GM19438 (cell line): ENCODE measurements at regions not wholly inside any gene's neighbourhood (a gene's known extent, or its start where the extent isn't known, plus 50 kb on each side); places are given as distances from the start of the nearest gene placed in this dataset.
"Not testable (repeated sequence)": the region's sequence is repeated elsewhere in the genome, so short reads cannot be mapped to it uniquely, and the experiment has no call there.

Experiments
- ATAC-seq: cut with Tn5 transposase; IDR thresholded peaks from one replicate; pipeline ENCODE4 v1.9.1; 2021; ENCODE audit warnings: low read depth; ENCODE audit not compliant: unreplicated experiment

- no peak for ATAC-seq
Measured at GRCh38 chr3:28575746-28576613, 227.4 kb upstream of the AZI2 start.

GRCh38 chr3:28576614-28577200 is 228.1 kb upstream of the AZI2 start:
- ATAC-seq = no peak

GRCh38 chr3:28577941-28578500 is 229.4 kb upstream of the AZI2 start:
- ATAC-seq = no peak

DNA sequence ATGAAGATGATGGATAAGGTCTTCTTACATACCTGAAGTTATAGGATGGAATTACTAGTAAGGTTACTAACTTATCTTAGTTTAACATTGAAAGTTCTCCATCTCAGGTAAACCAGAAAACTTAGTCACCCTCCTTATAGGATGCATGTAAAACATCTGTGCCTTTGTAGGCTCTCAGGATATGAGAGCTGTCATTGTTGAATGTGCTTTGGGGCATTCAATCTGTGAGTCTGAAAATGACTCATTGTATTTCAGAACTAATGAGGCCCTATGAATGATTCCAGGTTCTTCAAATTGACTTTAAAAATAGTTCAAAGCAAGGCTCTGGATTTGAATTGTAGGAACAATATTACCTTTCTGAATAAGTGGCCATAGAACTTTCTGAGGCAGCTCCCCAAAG is 237.7 kb upstream of the AZI2 start:
- ATAC-seq = no peak

DNA sequence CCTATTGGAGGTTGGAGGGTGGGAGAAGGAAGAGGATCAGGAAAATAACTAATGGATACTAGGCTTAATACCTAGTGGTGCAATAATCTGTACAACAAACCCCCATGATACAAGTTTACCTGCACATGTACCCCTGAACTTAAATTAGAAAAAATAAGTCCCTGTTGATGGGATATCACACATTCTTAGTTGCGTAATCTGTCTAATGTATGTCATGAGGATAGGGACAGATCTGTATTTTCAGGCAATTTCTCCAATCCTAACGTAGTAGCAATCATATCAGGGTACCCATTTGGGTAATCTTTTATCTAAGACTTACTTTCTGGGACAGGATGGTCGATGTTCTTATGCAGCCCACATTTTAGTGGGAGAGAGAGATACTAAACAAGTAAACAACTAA is 239.1 kb upstream of the AZI2 start:
- no peak for ATAC-seq

- ATAC-seq = no peak
Measured at GRCh38 chr3:28590216-28590615, 241.6 kb upstream of the AZI2 start.

DNA sequence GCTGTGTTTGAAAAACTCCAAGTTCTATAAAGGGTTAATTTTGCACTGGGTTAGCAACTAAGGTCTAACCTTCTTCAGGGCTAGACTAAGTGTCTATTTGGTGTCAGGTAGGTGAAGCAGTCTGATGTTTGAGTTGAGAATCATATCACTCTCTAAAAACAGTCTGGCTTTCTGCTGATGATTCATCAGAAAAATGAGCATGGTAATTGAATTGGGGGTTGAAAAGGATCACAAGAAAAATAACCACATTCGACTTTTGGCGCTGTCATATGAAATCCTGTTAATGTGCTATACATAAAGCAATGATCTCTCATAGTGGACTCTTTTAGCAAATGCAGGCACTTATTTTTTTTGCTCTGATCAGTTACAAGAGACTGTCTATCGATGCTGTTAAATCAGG is 242.2 kb upstream of the AZI2 start:
- ATAC-seq = no peak

GRCh38 chr3:28595372-28595771 is 246.7 kb upstream of the AZI2 start:
- ATAC-seq = no peak

DNA sequence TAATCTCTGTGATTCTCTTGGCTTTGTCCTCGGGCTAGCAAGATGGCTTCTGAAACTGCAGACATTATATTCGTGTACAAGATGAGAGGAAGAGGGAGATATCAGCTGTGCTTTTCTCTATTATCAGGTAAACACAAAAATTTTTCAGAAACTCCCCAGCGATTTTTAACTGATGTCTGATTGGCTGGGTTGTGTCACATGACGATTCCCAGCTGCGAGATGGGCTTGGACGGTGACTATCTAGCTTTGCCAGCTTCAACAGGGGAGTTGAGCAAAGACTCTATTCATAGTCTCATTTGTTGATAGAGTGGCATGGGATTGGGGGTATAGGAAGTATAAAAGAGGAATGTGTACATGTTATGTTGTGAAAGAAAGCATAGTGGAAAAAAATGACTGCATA is 248.8 kb upstream of the AZI2 start:
- no peak for ATAC-seq

DNA sequence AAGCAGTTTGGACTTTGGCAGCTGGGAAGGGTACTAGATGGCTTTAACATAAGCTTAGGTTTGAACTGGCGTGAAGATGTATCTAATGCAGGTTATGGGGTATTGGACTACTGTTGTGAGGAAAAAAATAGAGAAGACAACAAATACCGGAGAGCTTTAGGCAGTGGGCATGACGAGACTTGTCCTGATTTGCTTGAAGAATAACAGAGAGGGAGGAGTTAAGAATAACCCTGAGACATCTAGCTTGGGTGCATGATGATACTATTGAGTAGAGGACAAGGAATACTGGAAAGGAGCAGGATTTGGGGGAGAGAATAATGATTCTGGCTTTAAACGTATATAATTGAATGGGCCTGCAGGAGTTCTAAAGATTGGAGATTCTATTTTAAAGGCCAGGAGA is 249.5 kb upstream of the AZI2 start:
- ATAC-seq = no peak

DNA sequence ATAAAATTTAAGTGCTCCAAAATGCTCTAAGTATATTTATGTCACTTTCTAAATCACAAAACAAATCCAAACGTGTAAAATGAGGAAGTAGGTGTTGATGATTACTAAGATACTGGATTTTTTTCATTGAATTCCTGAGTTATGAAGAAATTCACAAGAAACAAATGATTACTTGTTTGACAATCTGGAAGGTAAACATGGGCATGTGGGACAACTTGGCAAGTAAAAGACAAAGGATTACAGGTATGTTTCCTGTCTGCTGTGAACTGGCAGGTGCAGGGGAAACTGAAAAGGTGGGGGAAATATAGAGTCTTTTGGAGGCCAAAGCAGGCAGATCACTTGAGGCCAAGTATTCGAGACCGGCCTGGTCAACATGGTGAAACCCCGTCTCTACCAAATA is 252.7 kb upstream of the AZI2 start:
- no peak for ATAC-seq

GRCh38 chr3:28606283-28606682 is 257.7 kb upstream of the AZI2 start:
- no peak for ATAC-seq

- no peak for ATAC-seq
Measured at GRCh38 chr3:28612232-28612631, 263.6 kb upstream of the AZI2 start.

- no peak for ATAC-seq
Measured at GRCh38 chr3:28613511-28614106, 265.0 kb upstream of the AZI2 start.

GRCh38 chr3:28615071-28615470 is 266.4 kb upstream of the AZI2 start:
- no peak for ATAC-seq

GRCh38 chr3:28615971-28616370 is 267.3 kb upstream of the AZI2 start:
- no peak for ATAC-seq

DNA sequence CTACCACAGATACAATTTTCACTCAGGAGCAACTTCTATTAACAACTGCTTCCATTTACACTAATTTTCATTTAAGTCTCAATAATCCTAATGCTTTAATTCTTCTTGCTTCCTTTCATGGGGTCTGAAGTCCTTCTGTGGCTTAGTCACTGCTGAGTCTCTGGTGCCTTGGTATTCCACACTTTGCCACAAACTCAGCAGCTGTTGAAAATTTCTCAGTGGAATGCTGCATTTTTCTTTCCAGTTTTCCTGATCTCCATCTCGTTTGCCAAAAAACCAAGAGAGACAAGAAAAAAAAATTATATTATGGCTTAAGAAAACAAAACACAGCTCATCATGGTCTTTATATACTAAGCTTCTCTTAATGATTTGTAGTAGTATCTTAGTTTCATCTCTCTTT is 269.2 kb upstream of the AZI2 start:
- ATAC-seq = no peak

DNA sequence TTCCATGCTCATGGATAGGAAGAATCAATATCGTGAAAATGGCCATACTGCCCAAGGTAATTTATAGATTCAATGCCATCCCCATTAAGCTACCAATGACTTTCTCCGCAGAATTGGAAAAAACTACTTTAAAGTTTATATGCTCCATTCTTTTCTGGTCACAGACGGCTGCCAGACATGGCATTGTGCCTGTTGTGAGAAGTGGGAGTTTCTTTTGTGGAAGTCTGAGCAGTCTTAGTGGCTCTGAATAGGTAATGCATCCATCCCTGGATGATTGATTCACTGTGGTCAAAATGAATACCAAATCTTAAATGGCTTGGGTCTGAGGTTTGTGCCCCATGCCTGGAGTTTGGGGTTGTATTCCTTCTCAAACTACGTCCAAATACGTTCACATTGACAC is 274.5 kb upstream of the AZI2 start:
- ATAC-seq = no peak

- ATAC-seq = no peak
Measured at GRCh38 chr3:28624084-28624483, 275.5 kb upstream of the AZI2 start.

DNA sequence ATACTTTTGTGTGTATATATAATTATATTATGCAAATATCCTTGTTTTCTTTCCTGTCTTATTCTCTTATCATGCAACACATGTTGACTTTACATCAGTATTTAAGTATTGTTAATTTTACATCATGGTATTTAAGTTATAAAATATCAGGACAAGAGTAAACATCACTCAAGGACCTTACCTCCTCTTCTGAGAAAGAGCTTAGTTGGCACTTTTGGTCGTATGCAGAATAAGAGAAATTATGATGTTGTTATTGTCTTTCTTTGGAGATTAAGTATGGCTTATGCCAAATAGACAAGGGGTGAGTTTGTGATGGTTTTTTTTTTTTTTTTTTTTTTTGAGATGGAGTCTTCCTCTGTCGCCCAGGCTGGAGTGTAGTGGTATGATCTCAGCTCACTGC is 279.2 kb upstream of the AZI2 start:
- not testable (repeated sequence) for ATAC-seq

GRCh38 chr3:28634019-28634418 is 285.4 kb upstream of the AZI2 start:
- no peak for ATAC-seq

DNA sequence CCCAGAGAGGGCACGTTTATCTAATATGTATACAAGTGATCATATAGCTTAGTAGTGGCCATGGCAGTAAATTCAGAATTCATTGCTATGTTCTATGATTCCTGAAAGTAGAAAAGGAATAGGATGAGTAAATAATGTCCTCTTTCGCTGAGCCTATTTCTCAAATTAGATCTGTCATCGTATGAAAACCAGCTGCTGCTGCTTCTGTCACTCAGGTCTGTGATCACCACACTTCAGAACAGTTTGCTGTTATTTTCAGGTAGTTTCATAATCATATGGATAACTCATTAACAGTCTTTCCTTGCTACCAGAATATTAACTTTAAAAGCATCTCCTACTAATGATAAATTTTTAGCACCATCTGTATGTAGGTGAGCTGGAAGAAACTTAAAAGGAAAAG is 289.1 kb upstream of the AZI2 start:
- peak; percentile 51 for ATAC-seq
